Skeletal muscle satellite cell (primary cell): ENCODE measurements at regions not wholly inside any gene's neighbourhood (a gene's known extent, or its start where the extent isn't known, plus 50 kb on each side); places are given as distances from the start of the nearest gene placed in this dataset.

Source experiments
- H3K27me3 ChIP-seq: 2 replicates; pipeline ENCODE4 v1.7.0; 2013; ENCODE audit warnings: low read length; ENCODE audit not compliant: control insufficient read depth, insufficient read depth
- H3K36me3 ChIP-seq: 2 replicates; pipeline ENCODE4 v1.7.0; 2013; ENCODE audit warnings: mild to moderate bottlenecking, control low read depth, low read length; ENCODE audit not compliant: insufficient read depth
- H3K4me1 ChIP-seq: 2 replicates; pipeline ENCODE4 v1.7.0; 2013; ENCODE audit warnings: low read length; ENCODE audit not compliant: control insufficient read depth, insufficient read depth
- H3K4me2 ChIP-seq: 2 replicates; pipeline ENCODE4 v1.7.0; 2013; ENCODE audit warnings: mild to moderate bottlenecking, low read length
- H3K4me3 ChIP-seq: 2 replicates; pipeline ENCODE4 v1.7.0; 2013; ENCODE audit warnings: low read length
- H3K9ac ChIP-seq: 2 replicates; pipeline ENCODE4 v1.7.0; 2013; ENCODE audit warnings: mild to moderate bottlenecking, low read depth, low read length, moderate library complexity
- H3K9me3 ChIP-seq: replicated peaks from 2 replicates; pipeline ENCODE4 v1.7.0; 2013; ENCODE audit warnings: mild to moderate bottlenecking, control low read depth, low read length

DNA sequence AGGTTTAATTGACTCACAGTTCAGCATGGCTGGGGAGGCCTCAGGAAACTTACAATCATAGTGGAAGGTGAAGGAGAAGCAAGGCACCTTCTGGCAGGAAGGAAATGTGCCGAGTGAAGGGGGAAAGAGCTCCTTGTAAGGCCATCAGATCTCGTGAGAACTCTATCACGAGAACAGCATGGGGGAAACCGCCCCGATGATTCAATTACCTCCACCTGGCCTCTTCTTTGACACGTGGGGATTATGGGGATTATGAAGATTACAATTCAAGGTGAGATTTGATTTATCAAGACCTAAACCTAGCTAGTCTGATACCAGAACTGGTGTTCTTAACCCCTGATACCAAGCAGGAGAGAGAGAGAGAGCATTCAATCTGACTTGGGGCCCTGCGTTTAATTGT, 258.7 kb downstream of the PTEN start:
- Histone ChIP-seq H3K9ac (no peak overlapping the region), H3K27me3 (no peaks in the 10 kb centered on the region), H3K9me3 (no peaks in the 10 kb centered on the region), H3K4me2 (no peak overlapping the region), H3K4me3 (no peak overlapping the region), H3K36me3 (no peaks in the 10 kb centered on the region), H3K4me1 (peaks cover 4% of the 10 kb centered on the region)

DNA sequence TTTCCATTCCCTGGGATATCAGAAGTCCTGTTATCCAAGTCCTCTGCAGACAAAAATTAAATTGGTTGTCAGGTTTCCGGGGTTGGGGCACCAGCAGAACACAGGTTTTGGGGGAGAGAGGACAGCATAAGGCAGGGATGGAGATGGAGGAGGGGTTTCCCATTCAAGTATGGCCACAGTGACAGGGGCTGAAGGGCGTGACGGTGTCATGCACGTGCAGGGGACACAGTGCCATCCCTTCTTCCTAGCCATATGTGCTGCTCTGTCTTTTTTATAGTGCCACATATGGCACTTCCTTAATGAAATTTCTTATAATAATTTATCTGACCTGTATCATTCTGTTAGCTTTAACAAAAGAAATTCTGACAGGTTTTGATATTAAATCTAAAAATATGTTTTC, 259.2 kb downstream of the PTEN start:
- Histone ChIP-seq H3K4me3 (no peak overlapping the region), H3K9me3 (no peaks in the 10 kb centered on the region), H3K4me1 (no peaks in the 10 kb centered on the region), H3K27me3 (no peaks in the 10 kb centered on the region), H3K36me3 (no peaks in the 10 kb centered on the region), H3K9ac (no peak overlapping the region), H3K4me2 (no peak overlapping the region)

DNA sequence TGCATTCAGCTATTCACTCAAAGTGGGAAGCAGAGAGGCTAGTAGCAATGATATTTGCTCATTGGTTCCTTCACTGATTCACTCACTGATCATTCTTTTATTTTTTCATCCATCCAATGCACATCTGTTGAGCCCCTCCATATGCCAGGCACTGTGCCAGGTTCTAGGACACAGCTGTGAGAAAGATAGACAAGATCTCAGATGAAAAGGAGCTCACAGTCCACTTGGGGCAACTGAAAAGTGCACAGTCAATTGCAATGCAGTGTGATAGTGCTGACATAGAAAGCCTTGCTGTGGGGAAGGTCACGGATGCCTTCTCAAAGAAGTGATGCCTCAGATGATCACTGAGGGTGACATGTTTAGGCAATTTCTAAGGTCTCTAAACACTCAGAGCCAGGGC, 262.3 kb downstream of the PTEN start:
- Histone ChIP-seq H3K9ac (no peak overlapping the region), H3K4me3 (no peak overlapping the region), H3K4me2 (no peak overlapping the region), H3K4me1 (no peaks in the 10 kb centered on the region), H3K9me3 (no peaks in the 10 kb centered on the region), H3K27me3 (no peaks in the 10 kb centered on the region), H3K36me3 (no peaks in the 10 kb centered on the region)

DNA sequence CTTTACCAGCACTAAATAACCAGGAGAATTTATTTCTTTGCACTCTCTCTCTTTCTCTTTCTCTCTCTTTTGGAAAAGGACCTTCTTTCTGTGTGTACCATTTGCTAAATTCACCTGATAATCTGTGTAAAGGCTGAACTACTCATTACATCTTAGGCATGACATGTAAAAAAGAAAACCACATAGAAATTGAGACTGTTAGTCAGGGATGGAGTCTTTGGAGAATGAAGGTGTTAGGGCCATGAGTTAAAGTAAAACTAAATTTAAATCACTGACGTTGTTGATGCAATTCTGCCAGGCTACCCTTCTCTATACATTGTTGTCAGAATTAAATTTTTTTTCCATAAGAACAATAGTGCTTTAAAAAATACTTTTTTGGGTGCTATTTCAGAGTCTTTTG, 263.3 kb downstream of the PTEN start:
- Histone ChIP-seq H3K9ac (no peak overlapping the region), H3K9me3 (no peaks in the 10 kb centered on the region), H3K27me3 (no peaks in the 10 kb centered on the region), H3K4me2 (no peak overlapping the region), H3K36me3 (no peaks in the 10 kb centered on the region), H3K4me3 (no peak overlapping the region), H3K4me1 (no peaks in the 10 kb centered on the region)

DNA sequence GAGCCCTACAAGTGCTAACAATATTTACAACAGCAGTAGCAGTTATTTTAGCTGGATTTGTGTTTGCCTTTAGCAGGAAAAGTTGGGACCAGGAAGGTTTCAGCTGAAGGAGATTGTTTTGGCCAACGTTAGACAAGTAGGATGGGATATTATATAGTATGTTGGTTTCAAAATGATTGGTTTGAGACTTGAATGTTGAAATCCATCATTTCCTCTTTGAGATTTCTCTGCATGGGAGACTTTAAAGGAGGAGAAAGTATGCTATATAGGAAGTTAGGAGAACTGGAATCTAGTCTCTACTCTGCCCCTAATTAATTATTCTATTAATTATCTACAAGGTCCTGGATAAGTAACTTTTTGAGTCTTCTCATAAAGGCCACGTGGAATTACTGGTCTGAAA, 263.8 kb downstream of the PTEN start:
- Histone ChIP-seq H3K4me3 (no peak overlapping the region), H3K27me3 (no peaks in the 10 kb centered on the region), H3K4me1 (no peaks in the 10 kb centered on the region), H3K9me3 (no peaks in the 10 kb centered on the region), H3K4me2 (no peak overlapping the region), H3K9ac (no peak overlapping the region), H3K36me3 (no peaks in the 10 kb centered on the region)

DNA sequence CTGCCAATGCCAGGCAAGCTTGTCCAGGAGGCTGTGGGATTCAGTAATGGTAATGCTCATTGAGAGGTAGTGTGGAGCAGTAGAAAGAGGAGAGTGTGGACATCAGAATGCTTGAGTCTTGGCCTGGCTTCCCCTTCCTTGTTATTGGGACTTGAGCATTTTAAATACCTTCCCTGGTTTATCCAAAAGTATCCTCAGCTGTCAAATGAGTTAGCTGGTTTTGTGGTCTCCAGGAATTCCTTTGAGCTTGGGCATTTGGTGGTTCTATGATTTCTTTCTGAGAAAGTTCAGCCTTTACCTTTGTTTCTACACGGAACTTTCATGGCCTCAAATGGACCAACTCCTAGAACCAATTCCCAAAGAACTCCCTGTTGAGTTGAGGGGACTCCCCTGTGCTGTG, 264.3 kb downstream of the PTEN start:
- H3K9ac ChIP-seq = no peak overlapping the region
- no peaks in the 10 kb centered on the region for H3K27me3 ChIP-seq
- no peak overlapping the region for H3K4me3 ChIP-seq
- H3K4me1 ChIP-seq = no peaks in the 10 kb centered on the region
- no peaks in the 10 kb centered on the region for H3K36me3 ChIP-seq
- H3K4me2 ChIP-seq = no peak overlapping the region
- H3K9me3 ChIP-seq = no peaks in the 10 kb centered on the region

DNA sequence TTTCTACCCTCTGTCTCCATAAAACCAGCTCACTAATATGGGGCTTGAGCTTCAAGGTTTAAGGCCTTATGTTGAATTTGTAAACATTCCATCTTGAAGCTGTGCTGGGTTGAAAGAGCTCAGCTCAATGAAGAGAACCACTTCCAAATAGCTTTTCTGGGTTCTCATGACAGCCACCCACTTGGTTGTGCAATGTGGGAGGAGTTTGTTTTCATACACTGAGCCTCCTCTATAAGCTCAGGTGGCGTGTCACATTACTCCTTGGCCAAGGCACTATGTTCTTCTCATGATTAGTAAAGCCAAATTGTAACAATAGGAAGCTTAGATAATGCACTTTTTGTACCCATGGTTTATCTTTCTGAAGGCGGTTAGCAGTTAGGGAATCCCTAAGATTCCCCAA, 265.6 kb downstream of the PTEN start:
- Histone ChIP-seq H3K36me3 (no peaks in the 10 kb centered on the region), H3K9me3 (no peaks in the 10 kb centered on the region)

DNA sequence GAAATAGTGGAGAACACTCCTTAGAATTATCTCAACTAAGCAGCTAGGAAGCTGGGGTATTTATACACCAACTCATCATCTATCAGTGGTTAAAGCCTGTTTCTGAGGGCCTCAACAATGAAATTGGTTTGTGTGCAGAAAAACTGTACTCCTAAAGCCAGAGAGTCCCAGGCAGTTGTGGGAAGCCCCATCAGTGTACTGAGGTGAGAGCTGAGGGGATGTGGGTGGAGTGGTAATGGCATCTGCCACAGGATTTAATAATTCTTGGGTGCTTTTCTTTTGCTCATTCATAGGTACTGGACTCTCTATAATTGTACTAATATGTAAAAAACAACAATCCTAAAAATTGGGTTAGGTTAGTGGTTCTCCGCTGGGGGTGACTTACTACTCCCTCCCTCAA, 267.5 kb downstream of the PTEN start:
- Histone ChIP-seq H3K36me3 (no peaks in the 10 kb centered on the region), H3K9me3 (no peaks in the 10 kb centered on the region), H3K9ac (no peak overlapping the region), H3K4me1 (no peaks in the 10 kb centered on the region), H3K4me2 (no peak overlapping the region), H3K27me3 (no peaks in the 10 kb centered on the region), H3K4me3 (no peak overlapping the region)

More for the DNA sequence above, 265.6 kb downstream of the PTEN start:
- no peak overlapping the region for H3K9ac ChIP-seq
- no peaks in the 10 kb centered on the region for H3K27me3 ChIP-seq
- no peak overlapping the region for H3K4me2 ChIP-seq
- H3K4me1 ChIP-seq = no peaks in the 10 kb centered on the region
- no peak overlapping the region for H3K4me3 ChIP-seq

DNA sequence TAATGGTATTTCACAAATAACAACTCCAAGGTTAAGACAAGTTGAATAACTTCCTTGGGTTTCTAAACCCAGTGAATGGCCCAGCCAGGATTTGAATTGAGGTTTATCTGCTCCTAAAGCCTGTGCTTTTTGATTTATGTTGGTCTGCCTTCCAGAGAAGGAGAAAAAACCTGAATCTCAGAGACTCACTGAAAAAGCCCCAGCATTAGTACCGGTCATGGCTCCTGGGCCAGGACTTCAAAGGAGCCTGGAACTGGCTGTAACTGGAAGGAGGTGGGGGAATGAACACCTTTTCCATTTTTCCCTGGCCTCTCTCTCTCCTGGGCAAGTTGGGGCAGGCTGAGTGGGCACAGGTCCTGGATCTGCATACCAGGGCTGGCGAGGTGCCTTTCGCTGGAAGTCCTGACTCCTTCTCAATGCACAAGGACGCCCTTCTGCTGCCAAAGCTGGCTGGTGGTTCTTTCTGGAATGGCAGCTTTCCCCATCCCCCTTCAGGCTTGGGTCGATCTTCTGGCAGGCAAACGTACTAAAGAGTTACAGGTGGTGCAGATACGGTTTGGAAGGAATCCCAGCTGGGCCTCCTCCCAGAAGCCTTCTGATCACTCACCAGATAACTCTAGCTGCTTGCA, 268.2 kb downstream of the PTEN start:
- H3K4me3 ChIP-seq = no peak overlapping the region
- H3K9me3 ChIP-seq = no peaks in the 10 kb centered on the region
- no peak overlapping the region for H3K9ac ChIP-seq
- H3K4me1 ChIP-seq = no peaks in the 10 kb centered on the region
- no peaks in the 10 kb centered on the region for H3K27me3 ChIP-seq
- no peak overlapping the region for H3K4me2 ChIP-seq
- H3K36me3 ChIP-seq = no peaks in the 10 kb centered on the region

DNA sequence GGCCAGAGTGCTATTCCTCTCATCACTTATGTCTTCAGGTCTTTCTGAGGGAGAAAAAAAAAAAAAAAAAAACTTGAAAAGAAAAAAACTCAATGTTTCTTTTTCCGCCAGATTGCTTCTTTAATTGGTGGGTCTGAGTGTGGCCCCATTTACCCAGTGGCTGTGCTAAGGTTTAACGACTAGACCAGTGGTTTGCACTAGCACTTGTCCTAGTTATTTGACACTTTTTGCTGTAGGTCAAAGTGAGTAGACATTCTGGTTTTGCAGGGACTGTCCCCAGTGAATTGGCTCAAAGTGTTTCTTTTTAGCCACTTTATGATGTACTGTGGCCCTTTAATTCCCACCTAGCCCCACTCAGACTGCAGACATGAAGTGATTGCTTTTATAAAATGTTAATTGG, 273.3 kb downstream of the PTEN start:
- Histone ChIP-seq H3K4me3 (no peak overlapping the region), H3K4me2 (no peak overlapping the region), H3K27me3 (no peaks in the 10 kb centered on the region), H3K9ac (no peak overlapping the region), H3K36me3 (no peaks in the 10 kb centered on the region), H3K4me1 (no peaks in the 10 kb centered on the region), H3K9me3 (no peaks in the 10 kb centered on the region)

DNA sequence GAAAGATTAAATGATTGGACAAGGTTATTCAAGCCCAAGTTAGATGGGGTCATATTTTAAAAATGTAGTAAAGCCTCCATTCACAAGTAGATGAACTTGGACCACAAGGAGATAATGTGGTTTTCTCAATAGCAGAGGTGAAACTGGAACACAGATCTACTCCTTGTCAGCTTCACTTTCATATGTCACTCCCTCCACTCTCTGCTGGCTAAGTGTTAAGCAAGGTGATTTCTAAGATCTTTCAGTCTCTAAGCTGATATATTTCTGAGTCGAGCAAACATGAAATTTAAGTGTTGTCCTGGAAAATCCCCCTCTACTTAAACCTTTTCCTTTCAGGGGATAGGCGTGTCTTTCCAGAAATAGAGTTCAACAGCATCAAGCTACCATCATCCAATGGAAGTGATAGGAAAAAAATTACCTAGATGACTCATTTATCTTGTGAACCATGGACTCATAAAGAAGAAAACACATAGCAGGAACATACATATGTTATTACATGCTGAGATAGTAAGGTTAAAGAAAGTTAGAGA, 275.0 kb downstream of the PTEN start:
- Histone ChIP-seq H3K4me1 (no peaks in the 10 kb centered on the region), H3K9ac (no peak overlapping the region), H3K4me3 (no peak overlapping the region), H3K4me2 (no peak overlapping the region), H3K27me3 (no peaks in the 10 kb centered on the region), H3K36me3 (no peaks in the 10 kb centered on the region), H3K9me3 (no peaks in the 10 kb centered on the region)

DNA sequence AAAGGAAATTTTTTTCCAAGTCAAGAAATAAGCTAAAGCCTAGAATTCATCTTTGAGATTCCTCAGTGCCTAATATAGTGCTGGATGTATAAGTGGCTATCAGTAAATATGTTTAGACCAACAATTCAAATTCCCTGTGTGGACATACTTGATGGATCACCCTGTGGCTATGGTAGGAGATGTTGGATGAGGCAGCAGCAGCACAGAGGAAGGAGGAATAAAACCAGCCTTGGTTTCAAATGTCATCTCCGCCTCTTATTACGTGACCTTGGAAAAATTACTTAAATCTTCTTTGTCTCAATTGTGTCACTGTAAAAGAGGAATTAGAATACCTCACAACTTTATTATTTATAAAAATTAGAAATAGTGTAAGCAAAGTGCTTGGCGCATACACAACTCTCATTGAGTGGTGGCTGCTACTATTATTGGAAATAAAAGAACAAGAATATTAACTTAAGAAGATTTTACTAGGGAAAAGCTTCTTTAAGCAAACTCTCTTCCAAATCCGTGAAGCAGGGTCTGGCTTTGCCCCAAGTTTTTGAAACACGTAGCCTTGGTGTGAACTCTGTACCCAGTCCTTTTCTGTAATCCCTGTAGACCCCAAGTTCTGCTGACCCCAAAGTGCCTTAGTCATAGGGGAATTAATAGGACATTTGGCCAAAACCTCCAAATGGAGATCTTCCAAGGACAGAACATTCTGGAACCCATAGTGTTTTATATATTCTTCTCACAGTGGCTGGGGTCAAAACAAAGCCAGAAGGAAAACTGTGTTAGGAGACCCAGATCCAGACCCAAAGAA, 283.8 kb downstream of the PTEN start:
- H3K9ac ChIP-seq = no peak overlapping the region
- no peaks in the 10 kb centered on the region for H3K9me3 ChIP-seq
- no peak overlapping the region for H3K4me2 ChIP-seq
- no peak overlapping the region for H3K4me3 ChIP-seq
- no peaks in the 10 kb centered on the region for H3K27me3 ChIP-seq
- peaks cover 23% of the 10 kb centered on the region for H3K4me1 ChIP-seq
- H3K36me3 ChIP-seq = no peaks in the 10 kb centered on the region
